ENCODE measurements at regions not wholly inside any gene's neighbourhood (a gene's known extent, or its start where the extent isn't known, plus 50 kb on each side); places are given as distances from the start of the nearest gene placed in this dataset.

DNA sequence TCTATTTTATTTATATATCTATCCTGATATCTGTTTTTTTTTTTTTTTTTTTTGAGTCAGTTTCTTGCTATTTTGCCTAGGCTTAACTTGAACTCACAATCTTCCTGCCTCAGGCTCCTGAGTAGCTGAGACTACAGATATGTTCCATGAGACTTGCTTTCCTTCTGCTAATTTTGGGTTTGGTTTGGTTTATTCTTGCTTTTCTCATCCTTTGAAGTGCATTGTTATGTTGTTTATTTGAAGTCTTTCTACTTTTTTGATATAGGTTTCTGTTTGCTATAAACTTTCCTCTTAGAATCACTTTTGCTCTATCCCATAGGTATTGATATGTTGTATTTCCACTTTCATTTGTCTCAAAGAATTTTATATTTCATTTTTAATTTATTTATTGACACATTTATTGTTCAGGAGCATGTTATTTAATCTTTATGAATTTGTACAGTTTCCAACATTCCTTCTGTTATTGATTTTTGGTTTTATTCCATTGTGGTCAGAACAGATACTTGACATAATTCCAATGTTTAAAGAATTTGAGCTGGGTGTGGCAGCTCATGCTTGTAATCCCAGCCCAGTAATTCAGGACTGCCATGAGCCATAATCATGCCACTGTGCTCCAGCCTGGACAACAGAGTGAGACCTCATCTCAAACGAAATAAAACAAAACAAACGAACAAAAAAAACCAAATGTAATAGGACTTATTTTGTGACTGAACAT is 62.3 kb upstream of the PLSCR4 start:
- ATAC-seq (ENCODE audit: insufficient read depth, low read depth), result no peak
- H3K4me2 ChIP-seq (ENCODE audit: insufficient read depth, low read length), result no peak overlapping the region
- H4K20me1 ChIP-seq (ENCODE audit: insufficient read depth, low read length), result no peaks in the 10 kb centered on the region
- no peak overlapping the region for H3K4me3 ChIP-seq (ENCODE audit: low read depth in 1 of 2, low read length in 2 of 2)
- H3K9me3 ChIP-seq (ENCODE audit: insufficient read depth, low read length, severe bottlenecking), result no peaks in the 10 kb centered on the region
- H3K27ac ChIP-seq (ENCODE audit: low read length), result no peak overlapping the region
- no peaks in the 10 kb centered on the region for H3K4me1 ChIP-seq (ENCODE audit: insufficient read depth, low read length)
- no peak overlapping the region for H2AFZ ChIP-seq (ENCODE audit: low read depth, low read length)
- H3K79me2 ChIP-seq (ENCODE audit: insufficient read depth, low read length), result no peaks in the 10 kb centered on the region
- no peak overlapping the region for H3K9ac ChIP-seq (ENCODE audit: low read depth, low read length)
- no peak for TF ChIP-seq EZH2 (IDR thresholded peaks at IDR 0.05; ENCODE audit: borderline replicate concordance, low read depth, low read length, severe bottlenecking)
- TF ChIP-seq, protein P1, sequence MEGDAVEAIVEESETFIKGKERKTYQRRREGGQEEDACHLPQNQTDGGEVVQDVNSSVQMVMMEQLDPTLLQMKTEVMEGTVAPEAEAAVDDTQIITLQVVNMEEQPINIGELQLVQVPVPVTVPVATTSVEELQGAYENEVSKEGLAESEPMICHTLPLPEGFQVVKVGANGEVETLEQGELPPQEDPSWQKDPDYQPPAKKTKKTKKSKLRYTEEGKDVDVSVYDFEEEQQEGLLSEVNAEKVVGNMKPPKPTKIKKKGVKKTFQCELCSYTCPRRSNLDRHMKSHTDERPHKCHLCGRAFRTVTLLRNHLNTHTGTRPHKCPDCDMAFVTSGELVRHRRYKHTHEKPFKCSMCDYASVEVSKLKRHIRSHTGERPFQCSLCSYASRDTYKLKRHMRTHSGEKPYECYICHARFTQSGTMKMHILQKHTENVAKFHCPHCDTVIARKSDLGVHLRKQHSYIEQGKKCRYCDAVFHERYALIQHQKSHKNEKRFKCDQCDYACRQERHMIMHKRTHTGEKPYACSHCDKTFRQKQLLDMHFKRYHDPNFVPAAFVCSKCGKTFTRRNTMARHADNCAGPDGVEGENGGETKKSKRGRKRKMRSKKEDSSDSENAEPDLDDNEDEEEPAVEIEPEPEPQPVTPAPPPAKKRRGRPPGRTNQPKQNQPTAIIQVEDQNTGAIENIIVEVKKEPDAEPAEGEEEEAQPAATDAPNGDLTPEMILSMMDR (IDR thresholded peaks at IDR 0.05; ENCODE audit: borderline replicate concordance, extremely low read depth, low read length, poor library complexity, severe bottlenecking), result no peak
- no peaks in the 10 kb centered on the region for H3K36me3 ChIP-seq (ENCODE audit: insufficient read depth, low read length)
- DNase-seq, result no peak
- no peaks in the 10 kb centered on the region for H3K27me3 ChIP-seq (ENCODE audit: insufficient read depth, low read length, poor library complexity)

DNA sequence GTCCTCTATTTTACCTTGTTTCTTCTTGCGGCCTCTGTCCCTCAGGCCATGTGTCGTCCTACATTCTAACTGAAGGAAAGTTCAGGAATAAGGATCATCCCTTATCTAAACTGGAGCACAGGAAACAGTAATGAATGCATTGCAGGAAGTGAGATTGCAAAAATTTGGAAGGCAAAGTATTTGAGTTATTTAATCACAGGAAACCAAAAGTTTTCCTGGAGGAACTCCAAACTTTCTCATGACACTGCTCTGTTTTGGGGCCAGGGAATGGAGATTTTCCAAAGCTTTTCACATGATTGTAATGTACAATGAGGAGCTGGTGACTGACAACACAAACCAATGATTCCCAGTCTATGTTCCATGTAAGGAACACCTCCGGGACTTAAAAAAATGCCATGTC is 57.8 kb upstream of the PLSCR4 start:
- no peak for ATAC-seq (ENCODE audit: insufficient read depth, low read depth)
- H3K4me2 ChIP-seq (ENCODE audit: insufficient read depth, low read length), result no peak overlapping the region

DNA sequence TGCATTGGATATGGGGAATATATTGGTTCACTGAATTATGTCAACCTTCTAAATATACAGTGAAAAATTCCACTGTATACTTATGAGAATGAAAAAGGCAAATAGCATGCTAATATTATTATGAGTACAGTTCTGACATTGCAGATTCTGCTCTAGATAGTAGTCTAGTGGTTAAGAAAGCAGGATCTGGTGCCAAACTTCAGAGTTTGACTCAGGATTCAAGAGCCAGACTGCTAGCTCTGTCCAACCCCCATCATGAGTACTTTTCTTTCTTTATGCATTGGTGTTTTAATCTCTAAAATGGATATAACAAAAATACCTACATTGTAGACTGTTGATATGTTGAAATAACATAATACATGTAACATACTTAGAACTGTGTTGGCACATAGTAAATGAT is 57.3 kb upstream of the PLSCR4 start:
- no peak overlapping the region for H2AFZ ChIP-seq (ENCODE audit: low read depth, low read length)
- no peak for DNase-seq

More for the DNA sequence above, 57.8 kb upstream of the PLSCR4 start:
- Histone ChIP-seq H4K20me1 (ENCODE audit: insufficient read depth, low read length) (no peaks in the 10 kb centered on the region), H3K27me3 (ENCODE audit: insufficient read depth, low read length, poor library complexity) (no peaks in the 10 kb centered on the region), H3K36me3 (ENCODE audit: insufficient read depth, low read length) (no peaks in the 10 kb centered on the region), H3K4me1 (ENCODE audit: insufficient read depth, low read length) (no peaks in the 10 kb centered on the region), H3K27ac (ENCODE audit: low read length) (no peak overlapping the region), H3K9ac (ENCODE audit: low read depth, low read length) (no peak overlapping the region), H2AFZ (ENCODE audit: low read depth, low read length) (no peak overlapping the region), H3K4me3 (ENCODE audit: low read depth in 1 of 2, low read length in 2 of 2) (no peak overlapping the region), H3K79me2 (ENCODE audit: insufficient read depth, low read length) (no peaks in the 10 kb centered on the region), H3K9me3 (ENCODE audit: insufficient read depth, low read length, severe bottlenecking) (no peaks in the 10 kb centered on the region)
- TF ChIP-seq, protein P1 (IDR thresholded peaks at IDR 0.05; ENCODE audit: borderline replicate concordance, extremely low read depth, low read length, poor library complexity, severe bottlenecking), result no peak
- no peak for TF ChIP-seq EZH2 (IDR thresholded peaks at IDR 0.05; ENCODE audit: borderline replicate concordance, low read depth, low read length, severe bottlenecking)
- DNase-seq, result no peak

More for the DNA sequence above, 57.3 kb upstream of the PLSCR4 start:
- no peak overlapping the region for H3K9ac ChIP-seq (ENCODE audit: low read depth, low read length)
- no peaks in the 10 kb centered on the region for H3K27me3 ChIP-seq (ENCODE audit: insufficient read depth, low read length, poor library complexity)
- no peak for ATAC-seq (ENCODE audit: insufficient read depth, low read depth)
- no peaks in the 10 kb centered on the region for H4K20me1 ChIP-seq (ENCODE audit: insufficient read depth, low read length)
- H3K4me2 ChIP-seq (ENCODE audit: insufficient read depth, low read length), result no peak overlapping the region
- no peak overlapping the region for H3K4me3 ChIP-seq (ENCODE audit: low read depth in 1 of 2, low read length in 2 of 2)
- no peak overlapping the region for H3K27ac ChIP-seq (ENCODE audit: low read length)
- H3K79me2 ChIP-seq (ENCODE audit: insufficient read depth, low read length), result no peaks in the 10 kb centered on the region
- no peaks in the 10 kb centered on the region for H3K4me1 ChIP-seq (ENCODE audit: insufficient read depth, low read length)
- no peak for TF ChIP-seq EZH2 (IDR thresholded peaks at IDR 0.05; ENCODE audit: borderline replicate concordance, low read depth, low read length, severe bottlenecking)
- TF ChIP-seq, protein P1 (IDR thresholded peaks at IDR 0.05; ENCODE audit: borderline replicate concordance, extremely low read depth, low read length, poor library complexity, severe bottlenecking), result no peak
- H3K36me3 ChIP-seq (ENCODE audit: insufficient read depth, low read length), result no peaks in the 10 kb centered on the region
- H3K9me3 ChIP-seq (ENCODE audit: insufficient read depth, low read length, severe bottlenecking), result no peaks in the 10 kb centered on the region

All from DND-41 (cell line).